GM21515 (cell line): ENCODE measurements at regions not wholly inside any gene's neighbourhood (a gene's known extent, or its start where the extent isn't known, plus 50 kb on each side); places are given as distances from the start of the nearest gene placed in this dataset.

Source experiments
- ATAC-seq: cut with Tn5 transposase; IDR thresholded peaks from one replicate; pipeline ENCODE4 v1.9.1; 2021; ENCODE audit not compliant: unreplicated experiment

GRCh38 chr1:221336126-221336525 lies 405.8 kb downstream of the DUSP10 start:
- no peak for ATAC-seq

- no peak for ATAC-seq
Observed at GRCh38 chr1:221337106-221337505, 404.8 kb downstream of the DUSP10 start.

GRCh38 chr1:221343136-221343535 lies 398.8 kb downstream of the DUSP10 start:
- no peak for ATAC-seq

- no peak for ATAC-seq
Observed at GRCh38 chr1:221343607-221344006, 398.3 kb downstream of the DUSP10 start.

- no peak for ATAC-seq
Observed at GRCh38 chr1:221344693-221345092, 397.2 kb downstream of the DUSP10 start.

- ATAC-seq = no peak
Observed at GRCh38 chr1:221347706-221348105, 394.2 kb downstream of the DUSP10 start.

- no peak for ATAC-seq
Observed at GRCh38 chr1:221350091-221350490, 391.8 kb downstream of the DUSP10 start.

GRCh38 chr1:221356693-221357092 lies 385.2 kb downstream of the DUSP10 start:
- ATAC-seq = no peak

- no peak for ATAC-seq
Observed at GRCh38 chr1:221363039-221363438, 378.9 kb downstream of the DUSP10 start.

GRCh38 chr1:221366495-221367110 lies 375.3 kb downstream of the DUSP10 start:
- ATAC-seq = no peak

- no peak for ATAC-seq
Observed at GRCh38 chr1:221371705-221372104, 370.2 kb downstream of the DUSP10 start.

- ATAC-seq = no peak
Observed at GRCh38 chr1:221373795-221374194, 368.1 kb downstream of the DUSP10 start.

GRCh38 chr1:221376286-221376685 lies 365.6 kb downstream of the DUSP10 start:
- ATAC-seq = no peak

GRCh38 chr1:221381910-221382623 lies 359.8 kb downstream of the DUSP10 start:
- ATAC-seq = no peak

GRCh38 chr1:221392453-221392852 lies 349.4 kb downstream of the DUSP10 start:
- no peak for ATAC-seq

GRCh38 chr1:221394011-221394544 lies 347.8 kb downstream of the DUSP10 start:
- no peak for ATAC-seq

GRCh38 chr1:221396526-221396925 lies 345.4 kb downstream of the DUSP10 start:
- no peak for ATAC-seq

- ATAC-seq = no peak
Observed at GRCh38 chr1:221397141-221397540, 344.7 kb downstream of the DUSP10 start.

- ATAC-seq = no peak
Observed at GRCh38 chr1:221397606-221398005, 344.3 kb downstream of the DUSP10 start.

GRCh38 chr1:221405146-221405545 lies 336.7 kb downstream of the DUSP10 start:
- no peak for ATAC-seq

- no peak for ATAC-seq
Observed at GRCh38 chr1:221408117-221408803, 333.6 kb downstream of the DUSP10 start.

- ATAC-seq = no peak
Observed at GRCh38 chr1:221411283-221411682, 330.6 kb downstream of the DUSP10 start.
